ENCODE measurements at regions not wholly inside any gene's neighbourhood (a gene's known extent, or its start where the extent isn't known, plus 50 kb on each side); places are given as distances from the start of the nearest gene placed in this dataset.

GRCh38 chr3:171974986-171975837 is 64.2 kb upstream of the FNDC3B start:
- no peak for TF ChIP-seq EP300 (IDR thresholded peaks at IDR 0.05)
- no peak for TF ChIP-seq POLR2A (IDR thresholded peaks at IDR 0.05)
- TF ChIP-seq, protein P1, sequence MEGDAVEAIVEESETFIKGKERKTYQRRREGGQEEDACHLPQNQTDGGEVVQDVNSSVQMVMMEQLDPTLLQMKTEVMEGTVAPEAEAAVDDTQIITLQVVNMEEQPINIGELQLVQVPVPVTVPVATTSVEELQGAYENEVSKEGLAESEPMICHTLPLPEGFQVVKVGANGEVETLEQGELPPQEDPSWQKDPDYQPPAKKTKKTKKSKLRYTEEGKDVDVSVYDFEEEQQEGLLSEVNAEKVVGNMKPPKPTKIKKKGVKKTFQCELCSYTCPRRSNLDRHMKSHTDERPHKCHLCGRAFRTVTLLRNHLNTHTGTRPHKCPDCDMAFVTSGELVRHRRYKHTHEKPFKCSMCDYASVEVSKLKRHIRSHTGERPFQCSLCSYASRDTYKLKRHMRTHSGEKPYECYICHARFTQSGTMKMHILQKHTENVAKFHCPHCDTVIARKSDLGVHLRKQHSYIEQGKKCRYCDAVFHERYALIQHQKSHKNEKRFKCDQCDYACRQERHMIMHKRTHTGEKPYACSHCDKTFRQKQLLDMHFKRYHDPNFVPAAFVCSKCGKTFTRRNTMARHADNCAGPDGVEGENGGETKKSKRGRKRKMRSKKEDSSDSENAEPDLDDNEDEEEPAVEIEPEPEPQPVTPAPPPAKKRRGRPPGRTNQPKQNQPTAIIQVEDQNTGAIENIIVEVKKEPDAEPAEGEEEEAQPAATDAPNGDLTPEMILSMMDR (IDR thresholded peaks at IDR 0.05), result no peak
